OCI-LY1 (cell line): ENCODE measurements at regions not wholly inside any gene's neighbourhood (a gene's known extent, or its start where the extent isn't known, plus 50 kb on each side); places are given as distances from the start of the nearest gene placed in this dataset.

Experiments used
- EZH2 ChIP-seq: fragments of 200-600 bp; sonication (generic), shearing (Covaris generic); IDR thresholded peaks from 2 replicates; pipeline ENCODE4 v1.8.0; 2017; ENCODE audit warnings: borderline replicate concordance, mixed run types, mild to moderate bottlenecking, antibody characterized with exemption, low read length, moderate library complexity, mixed read lengths
- TF ChIP-seq, protein P1 (sequence below): fragments of 200-600 bp; sonication (generic), shearing (Covaris generic); IDR thresholded peaks from 2 replicates; pipeline ENCODE4 v1.5.1; 2017; ENCODE audit warnings: mild to moderate bottlenecking, antibody characterized with exemption, low read length, moderate library complexity, mixed read lengths

- TF ChIP-seq, protein P1, sequence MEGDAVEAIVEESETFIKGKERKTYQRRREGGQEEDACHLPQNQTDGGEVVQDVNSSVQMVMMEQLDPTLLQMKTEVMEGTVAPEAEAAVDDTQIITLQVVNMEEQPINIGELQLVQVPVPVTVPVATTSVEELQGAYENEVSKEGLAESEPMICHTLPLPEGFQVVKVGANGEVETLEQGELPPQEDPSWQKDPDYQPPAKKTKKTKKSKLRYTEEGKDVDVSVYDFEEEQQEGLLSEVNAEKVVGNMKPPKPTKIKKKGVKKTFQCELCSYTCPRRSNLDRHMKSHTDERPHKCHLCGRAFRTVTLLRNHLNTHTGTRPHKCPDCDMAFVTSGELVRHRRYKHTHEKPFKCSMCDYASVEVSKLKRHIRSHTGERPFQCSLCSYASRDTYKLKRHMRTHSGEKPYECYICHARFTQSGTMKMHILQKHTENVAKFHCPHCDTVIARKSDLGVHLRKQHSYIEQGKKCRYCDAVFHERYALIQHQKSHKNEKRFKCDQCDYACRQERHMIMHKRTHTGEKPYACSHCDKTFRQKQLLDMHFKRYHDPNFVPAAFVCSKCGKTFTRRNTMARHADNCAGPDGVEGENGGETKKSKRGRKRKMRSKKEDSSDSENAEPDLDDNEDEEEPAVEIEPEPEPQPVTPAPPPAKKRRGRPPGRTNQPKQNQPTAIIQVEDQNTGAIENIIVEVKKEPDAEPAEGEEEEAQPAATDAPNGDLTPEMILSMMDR: no peak
- no peak for TF ChIP-seq EZH2
Observed at GRCh38 chr9:79200336-79200735, 371.4 kb upstream of the TLE4 start.
